ENCODE measurements at regions not wholly inside any gene's neighbourhood (a gene's known extent, or its start where the extent isn't known, plus 50 kb on each side); places are given as distances from the start of the nearest gene placed in this dataset.

- Mint-ChIP-seq H3K4me3 (no peak overlapping the region), H3K27ac (no peak overlapping the region), H3K36me3 (peaks cover 8% of the 10 kb centered on the region), H3K9me3 (peaks cover 17% of the 10 kb centered on the region), H3K27me3 (no peaks in the 10 kb centered on the region), H3K4me1 (ENCODE audit: low read depth in 2 of 2) (no peaks in the 10 kb centered on the region)
- ATAC-seq (no peak), DNase-seq (ENCODE audit: low spot score) (no peak)
Measured at GRCh38 chr4:171087089-171087488, 726.1 kb upstream of the GALNTL6 start.

GRCh38 chr4:171067422-171067821 lies 745.8 kb upstream of the GALNTL6 start:
- H3K36me3 Mint-ChIP-seq: no peaks in the 10 kb centered on the region
- DNase-seq (ENCODE audit: low spot score) (no peak), ATAC-seq (no peak)
- H3K27ac Mint-ChIP-seq: no peak overlapping the region
- no peaks in the 10 kb centered on the region for H3K27me3 Mint-ChIP-seq
- H3K9me3 Mint-ChIP-seq: peaks cover 21% of the 10 kb centered on the region
- H3K4me3 Mint-ChIP-seq: no peak overlapping the region
- no peaks in the 10 kb centered on the region for H3K4me1 Mint-ChIP-seq (ENCODE audit: low read depth in 2 of 2)

- peaks cover 12% of the 10 kb centered on the region for H3K9me3 Mint-ChIP-seq
- H3K27ac Mint-ChIP-seq: no peak overlapping the region
- DNase-seq (ENCODE audit: low spot score): no peak
- H3K4me1 Mint-ChIP-seq (ENCODE audit: low read depth in 2 of 2): no peaks in the 10 kb centered on the region
- no peak overlapping the region for H3K4me3 Mint-ChIP-seq
- peaks cover 6% of the 10 kb centered on the region for H3K36me3 Mint-ChIP-seq
- no peaks in the 10 kb centered on the region for H3K27me3 Mint-ChIP-seq
- no peak for ATAC-seq
Measured at GRCh38 chr4:171049380-171049779, 763.8 kb upstream of the GALNTL6 start.

GRCh38 chr4:171042989-171043524 lies 770.1 kb upstream of the GALNTL6 start:
- Mint-ChIP-seq H3K27ac (no peak overlapping the region), H3K36me3 (peaks cover 11% of the 10 kb centered on the region), H3K9me3 (peaks cover 19% of the 10 kb centered on the region), H3K4me3 (no peak overlapping the region), H3K4me1 (ENCODE audit: low read depth in 2 of 2) (no peaks in the 10 kb centered on the region), H3K27me3 (no peaks in the 10 kb centered on the region)
- DNase-seq (ENCODE audit: low spot score) (no peak), ATAC-seq (no peak)

GRCh38 chr4:171035909-171036308 lies 777.3 kb upstream of the GALNTL6 start:
- Mint-ChIP-seq H3K9me3 (peaks cover 21% of the 10 kb centered on the region), H3K4me3 (no peak overlapping the region), H3K27ac (no peak overlapping the region), H3K27me3 (no peaks in the 10 kb centered on the region), H3K4me1 (ENCODE audit: low read depth in 2 of 2) (no peaks in the 10 kb centered on the region), H3K36me3 (peaks cover 5% of the 10 kb centered on the region)
- no peak for ATAC-seq
- DNase-seq (ENCODE audit: low spot score): no peak

GRCh38 chr4:171031338-171031737 lies 781.9 kb upstream of the GALNTL6 start:
- H3K9me3 Mint-ChIP-seq: peaks cover 25% of the 10 kb centered on the region
- H3K4me3 Mint-ChIP-seq: no peak overlapping the region
- no peak for DNase-seq (ENCODE audit: low spot score)
- H3K27me3 Mint-ChIP-seq: no peaks in the 10 kb centered on the region
- H3K4me1 Mint-ChIP-seq (ENCODE audit: low read depth in 2 of 2): no peaks in the 10 kb centered on the region
- no peak overlapping the region for H3K27ac Mint-ChIP-seq
- no peaks in the 10 kb centered on the region for H3K36me3 Mint-ChIP-seq
- ATAC-seq: no peak

GRCh38 chr4:171025776-171026175 lies 787.4 kb upstream of the GALNTL6 start:
- H3K36me3 Mint-ChIP-seq: no peaks in the 10 kb centered on the region
- H3K9me3 Mint-ChIP-seq: peaks cover 10% of the 10 kb centered on the region
- ATAC-seq (no peak), DNase-seq (ENCODE audit: low spot score) (no peak)
- no peak overlapping the region for H3K4me3 Mint-ChIP-seq
- no peak overlapping the region for H3K27ac Mint-ChIP-seq
- H3K27me3 Mint-ChIP-seq: no peaks in the 10 kb centered on the region
- no peaks in the 10 kb centered on the region for H3K4me1 Mint-ChIP-seq (ENCODE audit: low read depth in 2 of 2)

GRCh38 chr4:171025343-171025742 lies 787.9 kb upstream of the GALNTL6 start:
- Mint-ChIP-seq H3K27me3 (no peaks in the 10 kb centered on the region), H3K4me3 (no peak overlapping the region), H3K4me1 (ENCODE audit: low read depth in 2 of 2) (no peaks in the 10 kb centered on the region), H3K9me3 (peaks cover 10% of the 10 kb centered on the region), H3K27ac (no peak overlapping the region), H3K36me3 (no peaks in the 10 kb centered on the region)
- DNase-seq (ENCODE audit: low spot score): no peak
- no peak for ATAC-seq

GRCh38 chr4:171024720-171025303 lies 788.4 kb upstream of the GALNTL6 start:
- Mint-ChIP-seq H3K27me3 (no peaks in the 10 kb centered on the region), H3K4me3 (no peak overlapping the region), H3K36me3 (no peaks in the 10 kb centered on the region), H3K9me3 (peaks cover 10% of the 10 kb centered on the region), H3K27ac (no peak overlapping the region), H3K4me1 (ENCODE audit: low read depth in 2 of 2) (no peaks in the 10 kb centered on the region)
- DNase-seq (ENCODE audit: low spot score) (no peak), ATAC-seq (no peak)

GRCh38 chr4:171022824-171023230 lies 790.4 kb upstream of the GALNTL6 start:
- Mint-ChIP-seq H3K27me3 (no peaks in the 10 kb centered on the region), H3K4me1 (ENCODE audit: low read depth in 2 of 2) (no peaks in the 10 kb centered on the region), H3K27ac (no peak overlapping the region), H3K4me3 (no peak overlapping the region), H3K36me3 (no peaks in the 10 kb centered on the region), H3K9me3 (peaks cover 10% of the 10 kb centered on the region)
- ATAC-seq (no peak), DNase-seq (ENCODE audit: low spot score) (no peak)

GRCh38 chr4:171017593-171017992 lies 795.6 kb upstream of the GALNTL6 start:
- no peaks in the 10 kb centered on the region for H3K27me3 Mint-ChIP-seq
- ATAC-seq: no peak
- no peaks in the 10 kb centered on the region for H3K36me3 Mint-ChIP-seq
- no peak for DNase-seq (ENCODE audit: low spot score)
- peaks cover 10% of the 10 kb centered on the region for H3K9me3 Mint-ChIP-seq
- H3K4me1 Mint-ChIP-seq (ENCODE audit: low read depth in 2 of 2): no peaks in the 10 kb centered on the region
- H3K4me3 Mint-ChIP-seq: no peak overlapping the region
- H3K27ac Mint-ChIP-seq: no peak overlapping the region

- no peak for ATAC-seq
- no peaks in the 10 kb centered on the region for H3K27me3 Mint-ChIP-seq
- H3K4me3 Mint-ChIP-seq: no peak overlapping the region
- H3K36me3 Mint-ChIP-seq: no peaks in the 10 kb centered on the region
- no peaks in the 10 kb centered on the region for H3K4me1 Mint-ChIP-seq (ENCODE audit: low read depth in 2 of 2)
- no peak for DNase-seq (ENCODE audit: low spot score)
- peaks cover 12% of the 10 kb centered on the region for H3K9me3 Mint-ChIP-seq
- no peak overlapping the region for H3K27ac Mint-ChIP-seq
Measured at GRCh38 chr4:171016145-171016544, 797.1 kb upstream of the GALNTL6 start.

- Mint-ChIP-seq H3K4me3 (no peak overlapping the region), H3K9me3 (peaks cover 15% of the 10 kb centered on the region), H3K4me1 (ENCODE audit: low read depth in 2 of 2) (no peaks in the 10 kb centered on the region), H3K27ac (no peak overlapping the region), H3K27me3 (no peaks in the 10 kb centered on the region), H3K36me3 (no peaks in the 10 kb centered on the region)
- no peak for ATAC-seq
- no peak for DNase-seq (ENCODE audit: low spot score)
Measured at GRCh38 chr4:171015441-171015840, 797.8 kb upstream of the GALNTL6 start.

GRCh38 chr4:171007618-171008390 lies 805.4 kb upstream of the GALNTL6 start:
- Mint-ChIP-seq H3K27me3 (no peaks in the 10 kb centered on the region), H3K9me3 (peaks cover 19% of the 10 kb centered on the region), H3K27ac (no peak overlapping the region), H3K36me3 (no peaks in the 10 kb centered on the region), H3K4me3 (no peak overlapping the region), H3K4me1 (ENCODE audit: low read depth in 2 of 2) (no peaks in the 10 kb centered on the region)
- DNase-seq (ENCODE audit: low spot score) (no peak), ATAC-seq (no peak)

Measured in natural killer cell treated with Interleukin-12 subunit alpha and Interleukin-12 subunit beta and Interleukin-15 and Interleukin-18, amount 100 ng/mL, for 72 hours (primary cell).